PC-3 (cell line): ENCODE measurements at regions not wholly inside any gene's neighbourhood (a gene's known extent, or its start where the extent isn't known, plus 50 kb on each side); places are given as distances from the start of the nearest gene placed in this dataset.
A peak's percentile ranks its signal among the peaks of the same experiment; 100 is the strongest.

Experiments used
- ATAC-seq: fragments of 200-7000 bp; cut with Tn5 transposase; 2 replicates; pipeline ENCODE4 v1.9.1; 2020; ENCODE audit warnings: mild to moderate bottlenecking, moderate library complexity
- BruUV-seq: library from RNA; stranded (reverse); fragments of 400-500 nt; replicated peaks from 2 replicates; lab custom pipeline; 2021; lab: Mats Ljungman, UMichigan
- CTCF ChIA-PET: fragments of 300-600 bp; sonication (Branson Sonifier 250); formaldehyde crosslinking; loops from one replicate; lab custom pipeline; 2022; ENCODE audit warnings: antibody characterized with exemption; lab: Charles Lee
- POLR2A ChIA-PET: fragments of 300-600 bp; sonication (Branson Sonifier 250); formaldehyde crosslinking; loops from one replicate; lab custom pipeline; 2022; ENCODE audit warnings: antibody characterized with exemption; ENCODE audit not compliant: unreplicated experiment; lab: Charles Lee
- DNase-seq: peaks from one replicate; pipeline ENCODE4 v3.0.0-alpha.2; 2015
- H2AFZ ChIP-seq: fragments of 300-600 bp; sonication (generic); 2 replicates; pipeline ENCODE4 v1.6.0; 2016; ENCODE audit warnings: antibody characterized with exemption, low read length
- H3F3A ChIP-seq: fragments of 300-600 bp; sonication (generic); one replicate; pipeline ENCODE4 v1.6.0; 2017; ENCODE audit warnings: antibody characterized with exemption, low read length, control low read depth, mild to moderate bottlenecking; ENCODE audit not compliant: unreplicated experiment
- H3K27ac ChIP-seq: fragments of 300-600 bp; sonication (generic); 2 replicates; pipeline ENCODE4 v1.5.1; 2016; ENCODE audit warnings: mild to moderate bottlenecking, low read length
- H3K27me3 ChIP-seq: fragments of 300-600 bp; sonication (generic); 2 replicates; pipeline ENCODE4 v1.6.1; 2016; ENCODE audit warnings: low read length, mixed read lengths
- H3K36me3 ChIP-seq: fragments of 300-600 bp; sonication (generic); 2 replicates; pipeline ENCODE4 v1.6.1; 2016; ENCODE audit warnings: low read depth, mixed run types, low read length, mixed read lengths
- H3K4me1 ChIP-seq: fragments of 300-600 bp; sonication (generic); 2 replicates; pipeline ENCODE4 v1.5.1; 2016; ENCODE audit warnings: low read length; ENCODE audit not compliant: insufficient read depth
- H3K4me2 ChIP-seq: fragments of 300-600 bp; sonication (generic); 2 replicates; pipeline ENCODE4 v1.6.0; 2016; ENCODE audit warnings: low read length
- H3K4me3 ChIP-seq: fragments of 300-600 bp; sonication (generic); 2 replicates; pipeline ENCODE4 v1.5.1; 2016; ENCODE audit warnings: mild to moderate bottlenecking, low read length, mixed read lengths
- H3K79me2 ChIP-seq: fragments of 300-600 bp; sonication (generic); 2 replicates; pipeline ENCODE4 v1.6.1; 2017; ENCODE audit warnings: low read length, mixed read lengths
- H3K9ac ChIP-seq: fragments of 300-600 bp; sonication (generic); 2 replicates; pipeline ENCODE4 v1.6.0; 2016; ENCODE audit warnings: mild to moderate bottlenecking, low read length
- H3K9me2 ChIP-seq: fragments of 300-600 bp; sonication (generic); replicated peaks from 2 replicates; pipeline ENCODE4 v1.6.1; 2016; ENCODE audit warnings: mixed run types, low read length, mixed read lengths
- H3K9me3 ChIP-seq: fragments of 300-600 bp; sonication (generic); 2 replicates; pipeline ENCODE4 v1.6.1; 2016; ENCODE audit warnings: low read length, mixed read lengths
- H4K20me1 ChIP-seq: fragments of 300-600 bp; sonication (generic); 2 replicates; pipeline ENCODE4 v1.6.1; 2016; ENCODE audit warnings: low read length, mixed read lengths
- CTCF ChIP-seq: fragments of 300-600 bp; sonication (generic); conservative IDR thresholded peaks from 2 replicates; pipeline ENCODE4 v1.5.1; 2017; ENCODE audit warnings: antibody characterized with exemption, low read depth, mild to moderate bottlenecking, low read length
- EZH2 ChIP-seq: fragments of 300-600 bp; sonication (generic); IDR thresholded peaks from one replicate; pipeline ENCODE4 v1.6.1; 2017; ENCODE audit warnings: antibody characterized with exemption, mild to moderate bottlenecking, low read length; ENCODE audit not compliant: unreplicated experiment
- EZH2phosphoT487 ChIP-seq: fragments of 300-600 bp; sonication (generic); IDR thresholded peaks from 2 replicates; pipeline ENCODE4 v1.6.1; 2018; ENCODE audit warnings: mild to moderate bottlenecking, antibody characterized with exemption, low read length, borderline replicate concordance
- intact Hi-C: fragments of 100-400 bp; cut with micrococcal nuclease; formaldehyde crosslinking; loops from 2 replicates; pipeline ENCODE4 v1.9.0; 2023

GRCh38 chr6:14283600-14284235, 166.1 kb downstream of the CD83 start:
- CTCF ChIA-PET = no interaction called here
- TF ChIP-seq EZH2 (no peak), CTCF (0 out of 2 replicates have a peak, but pooled peaks have one; percentile 24)

GRCh38 chr6:14284969-14285590, 167.5 kb downstream of the CD83 start:
- ATAC-seq (no peak), DNase-seq (no peak)
- H3K4me2 ChIP-seq = no peak overlapping the region
- POLR2A ChIA-PET = no interaction called here
- H4K20me1 ChIP-seq = no peaks in the 10 kb centered on the region
- no peak overlapping the region for H2AFZ ChIP-seq
- no TSS peak for BruUV-seq
- intact Hi-C loops = no loop called here
- H3K9me3 ChIP-seq = no peaks in the 10 kb centered on the region
- peak overlapping the region; percentile 77; the same call in 1 of the 2 replicates for H3K27ac ChIP-seq
- no peaks in the 10 kb centered on the region for H3K9me2 ChIP-seq
- no peaks in the 10 kb centered on the region for H3K36me3 ChIP-seq
- H3K79me2 ChIP-seq = no peaks in the 10 kb centered on the region
- no peak overlapping the region for H3K4me3 ChIP-seq
- H3F3A ChIP-seq = no peaks in the 10 kb centered on the region
- H3K9ac ChIP-seq = no peak overlapping the region
- peaks cover 23% of the 10 kb centered on the region for H3K4me1 ChIP-seq
- CTCF ChIA-PET = no interaction called here
- H3K27me3 ChIP-seq = no peaks in the 10 kb centered on the region
- no peak for TF ChIP-seq EZH2phosphoT487
- no peak for TF ChIP-seq EZH2
- no peak for TF ChIP-seq CTCF

More at GRCh38 chr6:14283600-14284235, 166.1 kb downstream of the CD83 start:
- Histone ChIP-seq H3K4me2 (no peak overlapping the region), H2AFZ (no peak overlapping the region), H3K36me3 (no peaks in the 10 kb centered on the region), H3K4me1 (peaks cover 23% of the 10 kb centered on the region), H3K9ac (no peak overlapping the region), H3K9me3 (no peaks in the 10 kb centered on the region), H3K4me3 (no peak overlapping the region), H3K79me2 (no peaks in the 10 kb centered on the region), H3K27me3 (no peaks in the 10 kb centered on the region), H3F3A (no peaks in the 10 kb centered on the region), H3K27ac (no peak overlapping the region), H3K9me2 (no peaks in the 10 kb centered on the region), H4K20me1 (no peaks in the 10 kb centered on the region)
- DNase-seq (no peak), ATAC-seq (no peak)
- BruUV-seq = no TSS peak
- intact Hi-C loops = no loop called here
- POLR2A ChIA-PET = no interaction called here

- peak; percentile 86 for ATAC-seq
- H3K27ac ChIP-seq = peak overlapping the region; percentile 77
- POLR2A ChIA-PET = no interaction called here
Measured at GRCh38 chr6:14286144-14286543, 168.6 kb downstream of the CD83 start.

More at GRCh38 chr6:14286144-14286543, 168.6 kb downstream of the CD83 start:
- no peak for TF ChIP-seq EZH2
- no peak for TF ChIP-seq CTCF
- TF ChIP-seq EZH2phosphoT487 = no peak
- Histone ChIP-seq H4K20me1 (no peaks in the 10 kb centered on the region), H3K9me3 (no peaks in the 10 kb centered on the region), H3F3A (no peaks in the 10 kb centered on the region), H3K9me2 (no peaks in the 10 kb centered on the region), H3K79me2 (no peaks in the 10 kb centered on the region), H3K4me3 (no peak overlapping the region; the same call in 1 of the 2 replicates), H3K9ac (peak overlapping the region; percentile 29; the same call in 1 of the 2 replicates), H3K27me3 (no peaks in the 10 kb centered on the region), H2AFZ (peak overlapping the region; percentile 78), H3K4me1 (peaks cover 23% of the 10 kb centered on the region), H3K4me2 (peak overlapping the region; percentile 64), H3K36me3 (no peaks in the 10 kb centered on the region)
- BruUV-seq = no TSS peak
- CTCF ChIA-PET = no interaction called here
- peak; percentile 85 for DNase-seq
- intact Hi-C loops = no loop called here
